ENCODE measurements at regions not wholly inside any gene's neighbourhood (a gene's known extent, or its start where the extent isn't known, plus 50 kb on each side); places are given as distances from the start of the nearest gene placed in this dataset.

- no peak for TF ChIP-seq CTCF (IDR thresholded peaks at IDR 0.05)
- Histone ChIP-seq H3K36me3 (no peaks in the 10 kb centered on the region), H3K4me1 (ENCODE audit: control insufficient read depth in 1 of 2, insufficient read depth in 1 of 2, low read depth in 1 of 2, low read length in 1 of 2) (no peaks in the 10 kb centered on the region), H3K27me3 (no peaks in the 10 kb centered on the region), H3K4me3 (ENCODE audit: low read depth in 1 of 2, low read length in 1 of 2) (no peak overlapping the region), H3K9me3 (no peaks in the 10 kb centered on the region), H3K27ac (no peak overlapping the region)
Measured at GRCh38 chr17:71392715-71393567, 727.9 kb upstream of the SOX9 start.

GRCh38 chr17:71395901-71396300 lies 724.9 kb upstream of the SOX9 start:
- TF ChIP-seq CTCF (IDR thresholded peaks at IDR 0.05), result no peak
- H3K4me1 ChIP-seq (ENCODE audit: control insufficient read depth in 1 of 2, insufficient read depth in 1 of 2, low read depth in 1 of 2, low read length in 1 of 2), result no peaks in the 10 kb centered on the region
- H3K27me3 ChIP-seq, result no peaks in the 10 kb centered on the region
- H3K9me3 ChIP-seq, result no peaks in the 10 kb centered on the region
- no peak overlapping the region for H3K27ac ChIP-seq
- no peak overlapping the region for H3K4me3 ChIP-seq (ENCODE audit: low read depth in 1 of 2, low read length in 1 of 2)
- no peaks in the 10 kb centered on the region for H3K36me3 ChIP-seq

- Histone ChIP-seq H3K27me3 (no peaks in the 10 kb centered on the region), H3K4me1 (ENCODE audit: control insufficient read depth in 1 of 2, insufficient read depth in 1 of 2, low read depth in 1 of 2, low read length in 1 of 2) (no peaks in the 10 kb centered on the region)
- TF ChIP-seq CTCF (IDR thresholded peaks at IDR 0.05), result no peak
Measured at GRCh38 chr17:71396711-71397110, 724.1 kb upstream of the SOX9 start.

GRCh38 chr17:71398025-71398424 lies 722.8 kb upstream of the SOX9 start:
- no peak overlapping the region for H3K27ac ChIP-seq
- no peaks in the 10 kb centered on the region for H3K36me3 ChIP-seq
- no peak for TF ChIP-seq CTCF (IDR thresholded peaks at IDR 0.05)
- H3K9me3 ChIP-seq, result no peaks in the 10 kb centered on the region
- H3K4me3 ChIP-seq (ENCODE audit: low read depth in 1 of 2, low read length in 1 of 2), result no peak overlapping the region
- H3K27me3 ChIP-seq, result no peaks in the 10 kb centered on the region
- H3K4me1 ChIP-seq (ENCODE audit: control insufficient read depth in 1 of 2, insufficient read depth in 1 of 2, low read depth in 1 of 2, low read length in 1 of 2), result no peaks in the 10 kb centered on the region

More at GRCh38 chr17:71396711-71397110, 724.1 kb upstream of the SOX9 start:
- Histone ChIP-seq H3K36me3 (no peaks in the 10 kb centered on the region), H3K4me3 (ENCODE audit: low read depth in 1 of 2, low read length in 1 of 2) (no peak overlapping the region), H3K27ac (no peak overlapping the region), H3K9me3 (no peaks in the 10 kb centered on the region)

GRCh38 chr17:71398800-71399219 lies 722.0 kb upstream of the SOX9 start:
- H3K36me3 ChIP-seq, result no peaks in the 10 kb centered on the region
- H3K4me3 ChIP-seq (ENCODE audit: low read depth in 1 of 2, low read length in 1 of 2), result no peak overlapping the region
- no peaks in the 10 kb centered on the region for H3K4me1 ChIP-seq (ENCODE audit: control insufficient read depth in 1 of 2, insufficient read depth in 1 of 2, low read depth in 1 of 2, low read length in 1 of 2)
- H3K9me3 ChIP-seq, result no peaks in the 10 kb centered on the region
- no peak overlapping the region for H3K27ac ChIP-seq
- no peaks in the 10 kb centered on the region for H3K27me3 ChIP-seq
- TF ChIP-seq CTCF (IDR thresholded peaks at IDR 0.05), result no peak
